GM19455 (cell line): ENCODE measurements at regions not wholly inside any gene's neighbourhood (a gene's known extent, or its start where the extent isn't known, plus 50 kb on each side); places are given as distances from the start of the nearest gene placed in this dataset.
"Not testable (repeated sequence)": the region's sequence is repeated elsewhere in the genome, so short reads cannot be mapped to it uniquely, and the experiment has no call there.

Source experiments
- ATAC-seq: cut with Tn5 transposase; IDR thresholded peaks from one replicate; pipeline ENCODE4 v1.9.1; 2021; ENCODE audit not compliant: unreplicated experiment

DNA sequence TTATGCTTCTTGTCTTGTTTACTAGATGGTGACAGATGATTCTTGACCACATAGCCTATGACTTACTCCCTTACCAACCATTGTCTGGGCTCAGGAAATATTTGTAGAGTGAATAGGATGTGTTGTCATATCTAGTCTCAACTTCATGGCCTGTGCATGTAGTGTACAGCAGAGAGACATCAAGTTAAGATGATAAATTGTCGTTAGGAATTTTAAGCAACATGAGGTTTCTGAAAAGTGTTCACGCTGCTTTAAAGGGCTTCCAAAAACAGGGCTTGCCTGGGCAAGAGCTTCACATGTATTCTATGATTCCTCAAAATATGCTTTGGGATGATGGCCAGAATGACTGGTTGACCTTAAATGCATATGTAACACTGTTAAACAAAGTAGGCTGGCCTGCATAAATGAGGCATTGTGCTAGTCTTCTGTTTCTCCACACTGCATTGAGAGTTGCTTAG is 424.0 kb downstream of the RND3 start:
- ATAC-seq: no peak

DNA sequence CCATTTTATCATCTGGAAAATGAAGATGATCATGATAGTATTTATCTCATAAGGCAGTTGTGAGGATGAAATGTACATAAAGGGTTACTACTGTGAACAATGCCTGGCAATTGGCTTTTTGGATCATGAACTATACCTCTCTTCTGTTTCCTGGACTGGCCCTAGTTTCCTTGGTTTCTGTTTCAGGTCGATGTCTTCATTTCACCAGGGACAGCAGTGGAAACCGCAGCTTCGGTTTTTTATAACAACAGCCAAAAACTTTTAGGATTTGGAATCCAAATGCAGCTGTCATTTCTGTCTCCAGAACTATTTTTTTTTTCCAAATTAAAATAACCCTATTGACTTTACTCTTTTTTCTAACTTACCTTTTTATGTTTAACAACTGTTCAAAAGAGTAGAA is 425.1 kb downstream of the RND3 start:
- no peak for ATAC-seq

DNA sequence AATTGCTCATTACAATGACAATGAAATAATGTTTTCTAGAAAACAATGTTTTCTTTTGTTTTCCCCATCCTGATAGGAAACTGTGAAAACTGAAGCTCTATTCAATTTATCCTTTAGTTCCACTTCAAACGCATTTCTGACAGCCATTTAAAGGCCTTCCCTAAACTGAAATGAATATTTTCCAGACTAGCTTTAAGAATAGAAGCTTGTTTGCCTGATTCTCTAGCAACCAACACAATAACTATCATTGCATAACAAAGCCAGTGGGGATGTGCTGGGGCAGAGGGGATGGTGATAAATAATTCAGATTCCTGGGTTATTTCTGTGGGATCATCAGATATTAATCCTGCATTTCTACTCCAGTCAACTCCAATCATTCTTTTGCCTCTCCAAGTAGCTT is 427.1 kb downstream of the RND3 start:
- no peak for ATAC-seq

DNA sequence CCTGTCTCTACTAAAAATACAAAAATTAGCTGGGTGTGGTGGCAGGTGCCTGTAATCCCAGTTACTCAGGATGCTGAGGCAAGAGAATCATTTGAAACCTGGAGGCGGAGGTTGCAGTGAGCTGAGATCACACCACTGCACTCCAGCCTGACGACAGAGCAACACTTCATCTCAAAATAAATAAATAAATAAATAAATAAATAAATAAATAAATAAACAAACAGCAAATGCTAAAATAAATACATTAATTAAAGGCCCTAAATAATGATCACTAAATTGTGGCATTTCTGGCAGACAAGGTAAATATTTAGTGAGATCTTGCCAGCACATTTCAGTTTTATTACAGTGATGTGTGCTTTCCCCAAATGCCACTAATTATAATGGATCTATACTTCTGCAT is 427.8 kb downstream of the RND3 start:
- not testable (repeated sequence) for ATAC-seq

DNA sequence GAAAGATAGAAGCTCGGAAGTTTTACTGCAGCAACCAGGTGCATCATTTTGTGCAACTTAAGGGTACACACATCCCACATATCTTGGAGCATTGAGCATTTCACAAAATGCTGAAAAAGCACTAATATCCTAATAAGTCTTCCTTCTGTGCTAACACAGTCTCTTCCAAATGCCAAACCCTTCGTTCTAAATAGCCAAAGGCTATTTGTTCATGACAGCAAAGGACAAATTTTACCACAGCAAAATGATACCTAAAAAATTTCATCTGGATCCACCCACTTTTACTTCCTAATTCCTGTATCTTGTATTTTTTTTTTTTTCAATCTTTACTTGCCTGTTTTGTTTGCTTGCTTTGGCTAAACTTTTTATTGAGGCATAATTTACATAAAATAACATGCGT is 435.0 kb downstream of the RND3 start:
- ATAC-seq: no peak

DNA sequence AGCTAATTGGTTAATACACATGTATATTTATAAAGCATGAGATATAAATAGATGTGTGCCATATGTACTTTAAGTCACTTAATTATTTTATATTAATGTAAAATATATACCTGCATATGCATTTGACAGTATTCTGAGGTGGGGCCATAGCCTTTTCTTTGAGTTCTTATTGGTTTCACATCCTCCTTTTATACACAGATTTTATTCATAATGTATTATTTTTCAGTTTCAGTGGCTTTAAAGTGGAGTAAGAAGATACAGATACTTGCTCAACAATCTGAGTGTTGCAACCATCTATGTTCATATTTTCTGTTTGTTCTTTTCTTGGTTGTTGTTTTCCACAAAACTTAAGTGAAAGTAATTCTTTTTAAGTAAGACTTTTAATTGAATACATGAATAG is 436.5 kb downstream of the RND3 start:
- no peak for ATAC-seq

DNA sequence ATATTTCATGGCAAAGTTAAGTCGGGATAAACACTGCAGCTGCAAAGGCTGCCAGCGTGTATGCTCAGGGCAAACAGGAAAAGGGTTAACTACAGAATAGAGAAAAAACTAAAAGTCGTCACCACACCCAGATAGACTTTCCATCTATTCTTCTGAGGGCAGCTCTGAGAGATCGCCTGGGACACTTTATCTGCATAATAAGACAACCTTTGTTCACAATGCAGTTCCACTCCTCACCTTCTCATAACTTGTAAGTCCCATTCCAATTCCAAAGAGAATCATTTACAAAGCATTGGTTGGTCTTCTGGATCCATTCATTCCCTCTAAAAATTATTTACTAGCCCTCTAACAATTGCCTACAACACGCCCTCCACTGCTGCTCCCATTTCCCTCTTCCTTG is 437.4 kb downstream of the RND3 start:
- no peak for ATAC-seq

DNA sequence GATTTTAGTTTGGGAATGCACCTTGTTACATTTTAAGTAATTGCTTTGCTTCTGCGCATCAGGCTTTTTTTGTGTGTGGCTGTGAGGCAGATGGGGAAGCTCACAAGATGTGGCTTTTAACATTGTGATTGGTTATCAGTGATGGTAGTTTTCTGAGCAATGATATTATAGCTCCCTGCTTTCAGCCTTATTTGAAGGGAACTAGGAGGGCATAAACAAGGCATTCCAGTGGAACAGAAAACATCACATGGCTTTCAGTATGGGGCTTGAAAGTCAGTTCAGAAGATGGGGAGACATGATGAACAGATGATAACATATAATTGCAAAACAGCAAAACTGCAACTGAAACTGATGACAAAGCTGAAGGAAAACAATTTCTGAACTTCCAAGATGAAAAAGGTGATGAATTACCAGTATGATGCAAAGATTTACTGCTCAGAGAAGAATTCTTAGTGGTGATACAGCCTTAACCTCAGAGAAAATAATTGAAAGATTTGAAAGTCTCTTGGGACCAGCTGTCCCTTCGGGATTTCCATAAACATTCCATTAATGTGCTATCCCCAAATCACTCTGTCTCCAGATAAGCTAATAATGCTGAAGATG is 439.7 kb downstream of the RND3 start:
- no peak for ATAC-seq

DNA sequence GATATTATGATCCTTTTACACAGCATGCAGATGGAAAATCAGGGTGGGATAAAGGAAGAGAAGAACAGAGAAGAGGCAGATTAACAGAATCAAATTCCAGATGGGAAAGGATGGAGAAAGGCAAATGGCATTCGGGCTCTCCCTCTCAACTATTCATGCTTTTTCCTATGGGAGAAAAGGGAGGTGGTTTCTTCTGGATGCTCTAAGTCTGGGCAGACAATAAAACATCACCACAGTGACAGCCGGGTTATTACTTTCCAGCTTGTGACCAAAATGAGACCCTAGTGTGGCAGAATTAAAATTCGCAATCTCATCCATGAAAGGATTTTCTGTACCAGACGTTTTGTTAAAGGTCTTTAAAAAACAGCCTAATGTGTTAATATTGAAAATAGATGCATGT is 440.7 kb downstream of the RND3 start:
- ATAC-seq: no peak

DNA sequence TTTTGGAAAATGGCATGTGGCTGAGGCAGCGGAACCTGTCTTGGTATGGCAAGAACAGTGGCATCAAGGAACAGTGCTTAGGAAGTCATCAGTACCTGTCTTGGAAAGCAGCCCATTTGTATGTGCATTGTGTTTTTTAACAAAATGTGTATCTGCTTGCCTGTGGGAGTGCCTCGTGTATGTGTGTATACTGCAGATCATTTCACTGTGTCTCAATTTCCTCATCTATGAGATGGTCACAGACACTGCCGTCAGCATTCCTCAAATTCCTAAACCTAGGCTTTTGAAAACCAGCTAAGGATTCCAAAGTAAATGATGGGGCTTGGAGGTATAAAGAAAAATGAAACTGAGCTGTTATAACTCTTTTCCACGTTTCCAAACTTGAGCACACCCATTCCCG is 441.3 kb downstream of the RND3 start:
- no peak for ATAC-seq

DNA sequence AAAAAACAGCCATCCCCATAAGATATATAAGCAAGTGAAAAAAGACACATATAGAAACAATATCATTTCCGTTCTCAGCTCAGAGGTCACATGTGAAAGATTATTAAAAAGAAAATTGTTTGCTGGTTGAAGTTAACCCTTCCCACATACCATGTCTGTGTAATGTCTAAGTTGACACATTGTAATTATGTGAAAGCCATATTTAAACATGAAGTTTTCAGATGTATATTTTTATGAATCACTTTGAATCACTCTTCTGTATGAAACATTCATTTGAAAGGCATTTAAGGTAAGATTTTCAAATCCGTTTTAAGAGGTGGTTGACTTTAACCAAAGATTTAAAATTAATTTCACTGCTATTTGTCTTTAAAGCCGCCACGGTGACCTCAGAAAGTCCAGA is 441.9 kb downstream of the RND3 start:
- ATAC-seq: no peak

DNA sequence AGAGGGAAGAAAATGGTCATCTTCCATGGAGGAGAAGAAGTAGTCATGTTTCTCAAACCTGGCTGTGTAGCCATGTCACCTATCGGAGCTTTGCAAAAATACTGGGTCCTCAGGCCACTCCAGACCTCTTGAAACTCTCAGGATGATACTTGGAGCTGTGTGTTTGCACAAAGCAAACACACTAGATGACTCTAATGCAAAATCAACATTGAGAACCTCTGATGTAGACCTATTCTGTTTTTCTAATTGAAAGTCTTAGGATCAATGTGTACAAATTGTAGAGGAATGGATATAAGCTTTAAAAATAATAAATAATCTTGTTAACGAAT is 444.3 kb downstream of the RND3 start:
- ATAC-seq: no peak

DNA sequence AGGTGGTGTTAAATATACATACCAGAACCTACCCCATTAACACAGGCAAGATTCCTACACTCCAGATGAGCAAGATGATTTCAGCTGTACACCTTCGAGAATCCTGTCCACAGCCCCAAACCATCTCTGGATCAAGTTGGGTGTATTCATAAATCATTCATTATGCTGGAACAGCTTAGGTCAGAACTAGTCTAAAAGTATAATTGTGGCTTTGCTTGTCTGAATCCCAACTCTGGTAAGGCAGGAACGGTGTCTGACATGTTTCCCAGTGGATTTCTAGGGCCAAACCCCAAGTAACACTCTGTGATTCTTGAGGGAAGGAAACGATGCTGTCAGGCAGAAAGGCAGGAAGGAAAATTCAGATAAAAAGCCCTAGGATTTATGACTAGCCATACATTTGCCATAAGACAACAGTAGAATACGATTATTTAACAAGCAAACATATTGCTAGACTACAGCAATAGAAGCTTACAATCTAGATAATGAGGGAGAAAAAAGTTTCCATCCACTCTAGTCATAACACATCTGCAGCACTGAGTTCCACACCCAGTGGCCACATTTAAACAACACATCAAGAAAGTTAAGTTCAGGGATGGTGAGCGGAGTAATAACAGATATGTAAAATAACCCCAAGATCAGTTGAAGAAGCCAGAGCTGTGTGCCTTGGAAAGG is 444.8 kb downstream of the RND3 start:
- ATAC-seq: no peak

DNA sequence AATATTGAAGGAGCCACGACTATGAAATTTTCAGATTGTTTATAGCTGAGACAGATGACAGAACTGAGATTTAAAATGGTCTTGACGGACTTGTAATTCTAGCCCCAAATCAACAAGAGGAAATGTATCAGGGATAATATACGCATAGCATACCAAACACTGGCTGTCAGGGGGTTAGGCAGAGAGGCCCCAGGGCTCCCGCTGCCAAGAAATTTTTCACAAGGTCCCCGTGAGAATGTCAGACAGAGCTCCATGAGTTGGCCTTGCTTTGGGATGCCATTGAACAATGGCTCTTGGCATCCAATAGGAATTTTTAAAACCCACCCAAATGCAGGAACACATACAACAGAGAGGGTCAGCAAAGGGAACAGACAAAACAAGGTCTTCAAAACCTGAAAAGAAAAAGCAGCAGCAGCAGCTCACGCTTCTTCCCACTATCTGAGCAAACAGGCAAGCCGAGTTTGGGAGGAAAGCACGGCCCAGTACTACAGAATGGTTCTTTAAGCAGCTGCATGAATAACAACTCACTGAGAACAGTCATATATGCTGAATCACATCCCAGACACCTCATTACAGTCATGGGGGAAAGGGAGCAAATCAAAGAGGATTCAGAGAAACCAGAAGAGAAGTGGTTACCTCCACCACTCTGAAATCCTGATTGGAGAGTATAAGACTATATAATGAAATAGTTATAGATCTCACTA is 445.6 kb downstream of the RND3 start:
- no peak for ATAC-seq

DNA sequence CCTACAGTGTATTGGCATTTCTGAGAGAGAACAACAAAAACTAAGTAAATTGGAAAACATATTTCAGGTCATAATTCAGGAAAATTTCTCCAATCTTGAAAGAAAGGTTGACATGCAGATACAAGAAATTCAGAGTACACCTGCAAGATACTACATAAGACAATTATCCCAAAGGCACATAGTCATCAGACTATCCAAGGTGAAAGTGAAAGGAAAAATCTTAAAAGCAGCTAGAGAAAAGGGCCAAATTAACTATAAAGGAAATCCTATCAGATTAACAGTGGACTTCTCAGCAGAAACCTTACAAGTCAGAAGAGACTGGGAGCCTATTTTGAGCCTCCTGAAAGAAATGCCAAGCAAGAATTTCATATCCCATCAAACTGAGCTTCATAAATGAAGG is 449.0 kb upstream of the MMADHC start:
- ATAC-seq: no peak

DNA sequence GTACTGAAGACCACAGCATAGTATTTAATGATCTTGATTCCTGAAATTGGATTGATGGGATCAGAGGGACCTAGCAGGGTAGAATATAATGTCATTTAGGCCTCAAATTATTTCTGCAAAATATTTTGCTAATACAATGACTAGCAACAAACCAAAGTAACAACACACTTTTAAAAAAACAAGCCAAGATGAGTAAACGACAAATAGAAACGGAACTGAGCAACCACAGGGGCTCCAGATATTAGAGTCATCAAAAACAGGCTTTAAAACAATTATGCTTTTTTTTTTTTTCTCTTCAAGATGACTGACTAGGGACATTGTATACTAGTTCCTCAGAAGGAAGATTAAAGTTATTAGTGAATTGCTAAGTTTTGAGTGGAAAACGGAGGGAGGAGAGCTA is 447.1 kb upstream of the MMADHC start:
- ATAC-seq: no peak

DNA sequence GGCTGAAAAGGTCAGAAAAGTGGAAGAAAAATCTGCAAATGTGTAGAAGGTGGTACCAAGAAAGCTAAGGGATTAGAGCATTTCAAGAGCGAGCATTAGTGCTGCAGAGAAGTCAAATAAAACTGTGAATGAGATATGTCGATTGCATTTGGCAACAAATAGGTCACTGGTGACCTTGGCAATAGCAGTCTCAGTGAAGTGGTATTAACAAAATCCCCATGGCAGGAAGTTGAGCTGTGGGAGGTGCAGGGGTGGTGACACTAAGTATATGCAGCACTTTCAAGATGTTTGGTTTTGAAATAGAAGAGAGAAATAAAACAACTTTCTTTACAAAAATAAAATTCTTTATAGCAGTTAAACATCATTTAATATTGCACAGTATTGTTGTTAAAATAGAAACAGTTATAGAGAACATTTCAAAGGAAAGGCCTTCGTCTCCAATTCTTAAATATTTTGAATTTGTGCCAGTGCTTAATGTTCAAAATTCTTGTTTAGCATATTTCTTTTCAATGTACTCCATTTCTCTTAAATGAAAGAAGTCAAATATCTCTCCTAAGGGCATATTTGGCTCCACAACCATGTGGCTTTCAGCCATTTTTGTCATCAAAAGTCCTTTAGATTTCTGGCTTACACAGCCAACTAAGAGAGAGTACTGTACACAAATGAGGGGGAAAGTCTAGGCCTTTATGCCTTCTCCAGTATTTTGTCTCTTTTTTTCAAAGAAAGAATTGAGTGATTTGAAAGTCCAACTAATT is 443.0 kb upstream of the MMADHC start:
- ATAC-seq: no peak

DNA sequence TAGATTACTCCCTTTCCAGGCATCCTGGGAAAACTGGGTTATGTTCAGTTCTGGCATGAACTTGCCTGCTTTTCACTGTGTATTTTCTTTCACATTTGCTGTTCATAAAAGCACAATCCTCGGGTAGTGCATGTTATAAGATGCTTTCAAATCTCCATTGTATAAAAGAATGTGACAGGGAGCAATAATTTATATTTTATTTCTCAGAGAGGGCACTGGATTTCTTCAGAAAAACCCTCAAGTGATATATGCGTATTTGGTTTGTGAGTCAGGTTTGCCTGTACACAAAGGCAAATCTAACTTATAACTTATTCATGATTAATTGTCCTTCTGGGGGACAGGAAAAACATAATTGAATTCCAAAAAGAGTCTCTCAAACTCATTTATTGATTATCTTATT is 440.7 kb upstream of the MMADHC start:
- ATAC-seq: no peak

DNA sequence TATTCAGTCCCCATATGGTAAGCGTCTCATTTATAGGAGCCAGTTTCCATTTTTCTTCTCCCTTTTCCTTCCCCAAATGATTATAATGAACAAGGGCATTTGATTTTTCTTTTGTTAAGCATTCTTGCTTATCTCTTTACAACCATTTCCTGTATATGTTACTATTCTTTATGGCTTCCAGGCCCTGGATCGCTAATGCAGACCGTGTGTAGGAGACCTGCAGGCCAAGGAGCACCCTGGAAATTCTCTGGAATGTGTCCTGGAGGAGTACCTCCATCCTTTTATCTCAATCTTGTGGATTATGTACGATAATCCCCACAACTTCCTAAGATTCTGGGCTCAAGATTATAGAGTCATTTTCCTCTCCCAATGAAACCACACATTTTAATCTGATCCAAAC is 439.6 kb upstream of the MMADHC start:
- no peak for ATAC-seq

DNA sequence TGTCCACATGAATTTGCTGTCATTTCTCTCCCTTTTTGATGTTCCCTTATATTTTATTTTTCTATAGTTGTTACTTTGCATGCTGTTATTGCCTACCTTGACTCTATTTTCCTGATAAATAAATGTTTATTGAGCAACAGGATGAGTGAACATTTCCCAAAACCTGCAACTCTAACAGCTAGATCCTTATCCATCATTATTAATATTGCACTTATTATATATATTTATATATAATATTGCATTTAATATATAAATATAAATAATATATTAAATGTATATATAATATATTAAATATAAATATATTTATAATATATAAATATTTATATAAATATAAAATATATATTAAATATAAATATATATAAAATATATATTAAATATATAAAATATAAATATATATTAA is 436.1 kb upstream of the MMADHC start:
- ATAC-seq: no peak

DNA sequence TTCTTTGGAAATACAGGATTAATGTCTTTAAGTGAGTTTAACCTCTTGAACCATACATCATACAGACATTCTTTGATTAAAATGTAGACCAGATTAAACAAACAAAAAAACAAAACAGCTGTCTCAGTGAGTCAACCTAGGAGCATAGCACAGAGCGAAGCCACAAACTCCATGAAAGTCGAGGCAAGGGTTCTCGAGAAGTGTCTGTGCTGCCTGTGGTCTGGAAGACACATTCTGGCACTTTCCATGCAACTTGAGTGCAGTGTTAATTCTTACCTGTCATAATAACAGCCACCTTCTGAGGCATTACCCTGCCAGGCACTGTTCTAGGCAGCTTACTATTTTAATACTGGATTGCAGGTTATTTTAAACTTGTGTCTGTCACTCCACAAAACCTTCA is 435.5 kb upstream of the MMADHC start:
- no peak for ATAC-seq
